Bone marrow (tissue), 2 donors: ENCODE measurements at regions not wholly inside any gene's neighbourhood (a gene's known extent, or its start where the extent isn't known, plus 50 kb on each side); places are given as distances from the start of the nearest gene placed in this dataset.

Experiments
- DNase-seq, 2 donors: peaks; one replicate each; lab custom pipeline; 2025; lab: John Stamatoyannopoulos, UW

GRCh38 chr5:133797167-133797566 is 171.3 kb downstream of the C5orf15 start:
- no peak for DNase-seq

GRCh38 chr5:133796186-133796585 is 172.2 kb downstream of the C5orf15 start:
- DNase-seq: no peak

- no peak for DNase-seq
These were observed 173.5 kb downstream of the C5orf15 start for GRCh38 chr5:133794771-133795415.

DNA sequence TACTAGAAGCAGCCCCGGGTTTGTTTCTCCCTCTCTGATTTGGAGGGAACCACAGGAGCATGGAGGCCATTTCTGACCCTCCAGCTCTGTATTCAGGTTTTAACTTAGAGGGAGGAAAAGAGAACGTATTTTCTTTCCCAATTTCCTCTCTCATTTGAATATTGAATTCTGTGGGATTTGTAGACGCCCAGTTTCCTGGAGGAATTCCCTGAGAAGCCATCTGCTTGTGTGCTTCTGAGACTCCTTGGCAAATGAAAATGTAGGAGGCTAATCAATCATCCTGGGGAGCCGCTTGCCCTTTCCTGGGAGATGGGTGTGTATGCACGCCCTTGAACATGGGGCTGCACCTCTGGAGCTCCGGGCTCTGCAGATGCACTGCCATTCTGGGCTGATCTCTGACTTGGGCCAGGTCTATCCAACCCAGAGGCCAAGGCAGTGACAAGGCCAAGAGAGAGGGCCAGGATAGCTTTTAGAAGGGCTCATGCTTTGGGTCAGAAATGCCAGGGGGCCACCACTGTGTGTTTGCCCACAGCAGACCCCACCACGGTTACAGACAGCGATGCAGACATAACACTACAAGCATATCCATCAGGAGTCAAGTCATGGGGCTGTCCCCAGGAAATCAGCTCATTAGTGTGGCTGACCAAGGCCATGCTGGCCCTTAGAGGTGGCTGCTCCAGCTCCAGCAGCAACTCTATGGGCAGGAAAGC is 174.5 kb downstream of the C5orf15 start:
- DNase-seq: no peak

DNA sequence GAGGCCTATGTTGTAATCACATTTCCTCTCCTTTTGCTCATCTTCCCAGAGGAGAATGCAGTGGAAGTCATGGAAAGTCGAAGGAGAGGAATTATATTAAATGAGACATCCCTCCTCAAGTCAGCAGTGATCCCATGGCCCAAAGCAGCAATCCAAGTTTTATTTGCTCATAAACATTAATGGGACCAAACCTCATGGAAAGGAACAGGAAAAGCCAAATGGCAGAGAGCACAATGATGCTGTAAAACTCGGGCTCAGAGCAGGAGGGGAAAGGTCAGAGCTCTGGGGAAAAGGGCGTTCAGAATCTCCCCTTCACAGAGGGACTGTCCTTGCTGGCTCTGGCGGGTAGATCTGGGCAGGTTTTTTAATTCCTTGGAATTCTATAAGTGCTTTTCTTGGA is 175.8 kb downstream of the C5orf15 start:
- DNase-seq: no peak

DNA sequence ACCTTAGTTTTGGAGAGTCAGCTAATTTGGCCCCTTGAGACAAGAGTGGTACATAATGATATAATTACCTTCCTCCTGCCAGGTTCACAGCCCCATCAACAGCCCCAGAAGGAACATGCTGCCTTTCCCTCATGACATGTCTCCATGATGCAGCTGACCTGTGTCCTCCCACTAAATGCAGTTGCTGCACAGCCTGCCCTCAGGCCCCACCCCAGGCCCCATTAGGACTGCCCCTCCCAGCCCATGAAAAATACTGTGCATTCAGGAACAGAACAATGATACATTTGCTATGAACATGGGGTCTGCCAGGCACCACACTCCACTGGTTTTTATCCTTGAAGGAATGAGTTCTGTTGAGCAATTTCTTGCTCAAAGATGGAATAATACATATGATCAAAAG is 176.4 kb downstream of the C5orf15 start:
- no peak for DNase-seq

GRCh38 chr5:133790898-133791297 is 177.5 kb downstream of the C5orf15 start:
- DNase-seq: no peak

- no peak for DNase-seq
These were observed 177.1 kb upstream of the FSTL4 start for GRCh38 chr5:133789428-133789827.

GRCh38 chr5:133788121-133788520 is 175.8 kb upstream of the FSTL4 start:
- no peak for DNase-seq

DNA sequence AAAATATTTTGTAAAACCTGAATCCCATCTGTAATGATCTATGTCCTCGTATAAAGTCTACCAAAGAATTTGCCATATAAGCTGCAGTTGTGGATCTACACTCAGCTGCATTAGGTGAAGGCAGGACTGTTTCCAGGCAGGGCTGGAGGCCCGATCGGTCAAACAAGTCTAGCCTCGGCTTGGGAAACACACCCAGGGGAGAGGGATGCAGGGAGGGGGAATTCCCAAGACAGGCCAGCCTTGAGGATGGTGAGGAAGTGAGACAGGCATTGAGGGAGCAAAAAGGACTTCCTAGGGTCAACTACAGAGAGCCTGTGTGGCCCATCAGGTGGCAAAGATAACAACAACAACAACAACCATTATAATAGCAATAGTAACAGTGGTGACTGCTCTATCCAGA is 174.1 kb upstream of the FSTL4 start:
- DNase-seq: no peak

DNA sequence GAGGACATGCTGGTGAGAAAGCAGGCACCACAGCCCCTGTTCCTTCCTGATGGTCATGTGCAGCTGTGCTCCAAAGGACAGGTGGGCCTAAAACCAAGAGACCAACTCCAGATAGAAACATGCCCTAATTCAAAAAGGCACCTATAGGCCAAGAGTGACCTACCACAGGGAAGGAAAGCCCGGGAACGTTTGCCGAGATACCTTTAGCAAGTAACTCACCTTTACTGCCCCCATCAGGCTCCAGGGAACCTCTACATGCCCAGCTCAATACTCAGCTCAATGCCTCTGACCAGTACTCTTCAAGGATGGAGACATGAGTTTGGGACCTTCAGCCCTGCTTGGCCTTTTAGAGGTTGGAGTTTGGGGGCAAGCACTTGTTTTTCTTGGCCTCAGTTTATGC is 172.8 kb upstream of the FSTL4 start:
- no peak for DNase-seq

- DNase-seq: no peak
These were observed 171.1 kb upstream of the FSTL4 start for GRCh38 chr5:133783481-133783880.

DNA sequence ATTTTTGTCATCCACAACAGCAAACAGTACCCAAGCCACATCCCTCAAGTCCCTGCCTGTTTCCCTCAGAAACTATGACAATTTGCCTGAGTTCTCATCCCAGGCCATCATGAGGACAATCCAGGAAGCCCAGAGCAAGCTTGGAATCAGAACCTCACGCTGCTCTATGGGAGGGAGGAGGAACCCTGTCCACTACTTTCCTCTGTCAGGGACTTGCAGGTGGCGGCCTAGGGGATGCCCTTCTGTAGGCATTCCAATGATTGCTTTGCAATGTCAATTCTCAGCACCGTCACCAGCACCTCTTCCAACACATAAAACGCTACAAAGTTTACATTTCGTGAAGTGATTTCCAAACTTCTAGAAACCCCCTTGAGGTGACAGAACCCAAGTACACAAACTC is 170.4 kb upstream of the FSTL4 start:
- no peak for DNase-seq

DNA sequence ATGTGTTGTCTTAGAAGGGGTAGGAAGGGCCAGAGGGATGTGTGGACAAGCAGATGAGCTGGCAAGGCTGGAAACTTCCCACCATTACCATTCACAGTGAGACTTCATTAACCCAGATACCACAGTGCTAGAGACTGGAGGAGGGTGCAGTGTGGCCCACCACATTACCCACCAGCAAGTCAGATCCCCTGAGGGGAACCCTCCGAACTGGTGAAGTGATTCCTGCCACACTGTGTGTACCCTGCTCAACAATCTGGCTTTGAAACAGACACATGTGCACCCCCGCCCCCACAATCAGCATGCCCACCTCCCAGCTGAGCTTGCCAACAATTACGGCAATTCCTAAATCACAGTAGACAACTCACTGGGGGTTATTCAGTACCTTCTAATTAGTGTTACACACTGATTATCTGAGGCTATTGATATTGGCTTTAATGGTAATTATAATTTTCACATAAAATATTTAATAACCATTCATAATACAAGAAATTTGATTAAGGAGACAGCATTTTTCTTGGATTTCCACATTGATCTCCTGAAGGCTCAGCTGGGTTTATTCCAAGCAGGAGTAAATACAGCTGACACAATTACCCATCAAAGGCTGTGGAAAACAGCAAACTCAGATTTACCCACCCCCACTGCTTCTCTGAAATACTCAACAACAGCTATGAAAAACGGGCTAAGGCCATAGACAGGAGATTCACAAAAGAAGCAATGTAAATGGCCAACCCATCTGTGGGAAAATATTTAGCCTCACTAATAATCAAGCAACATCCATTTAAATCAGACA is 169.3 kb upstream of the FSTL4 start:
- no peak for DNase-seq

- no peak for DNase-seq
These were observed 168.4 kb upstream of the FSTL4 start for GRCh38 chr5:133780619-133781280.

- no peak for DNase-seq
These were observed 167.6 kb upstream of the FSTL4 start for GRCh38 chr5:133779828-133780475.

DNA sequence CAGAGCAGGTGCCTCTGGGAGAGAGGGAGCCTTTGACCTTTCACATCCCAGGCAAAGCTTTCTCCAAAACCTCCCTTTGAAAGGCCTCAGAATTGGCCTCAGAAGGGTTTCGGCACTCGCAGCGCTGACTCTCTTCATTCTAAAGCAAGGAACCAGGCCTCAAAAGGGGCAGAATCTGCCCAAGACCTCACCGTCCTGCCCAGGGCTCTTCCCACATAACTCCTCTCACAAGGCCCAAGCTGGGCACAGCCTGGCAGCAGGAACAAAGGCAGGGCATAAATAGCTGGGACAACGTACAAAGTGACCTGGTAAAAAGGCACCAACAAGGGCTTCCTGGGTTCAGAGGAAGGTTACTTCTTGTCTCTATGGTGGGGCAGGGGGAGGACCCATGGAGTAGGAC is 166.3 kb upstream of the FSTL4 start:
- DNase-seq: no peak

DNA sequence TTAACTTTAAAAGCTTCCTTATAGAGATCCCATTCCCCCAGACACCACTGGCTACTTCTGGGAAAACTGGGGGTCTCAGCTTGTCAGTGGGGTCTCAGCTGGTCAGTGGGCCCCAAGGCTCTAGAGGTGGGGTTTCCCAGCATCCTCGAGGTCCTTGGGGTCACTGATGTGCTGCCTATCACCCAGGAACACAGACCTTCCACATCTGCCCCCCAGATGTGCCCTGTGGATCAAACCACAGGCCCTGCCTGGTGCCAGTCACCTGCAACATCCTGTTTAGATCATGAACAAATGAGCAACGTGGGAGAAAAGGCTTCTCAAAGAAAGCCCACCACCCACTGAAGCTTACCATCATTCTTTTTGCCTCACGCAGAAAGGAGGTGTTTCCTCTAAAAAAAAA is 165.6 kb upstream of the FSTL4 start:
- DNase-seq: no peak

- no peak for DNase-seq
These were observed 163.4 kb upstream of the FSTL4 start for GRCh38 chr5:133775584-133776304.

DNA sequence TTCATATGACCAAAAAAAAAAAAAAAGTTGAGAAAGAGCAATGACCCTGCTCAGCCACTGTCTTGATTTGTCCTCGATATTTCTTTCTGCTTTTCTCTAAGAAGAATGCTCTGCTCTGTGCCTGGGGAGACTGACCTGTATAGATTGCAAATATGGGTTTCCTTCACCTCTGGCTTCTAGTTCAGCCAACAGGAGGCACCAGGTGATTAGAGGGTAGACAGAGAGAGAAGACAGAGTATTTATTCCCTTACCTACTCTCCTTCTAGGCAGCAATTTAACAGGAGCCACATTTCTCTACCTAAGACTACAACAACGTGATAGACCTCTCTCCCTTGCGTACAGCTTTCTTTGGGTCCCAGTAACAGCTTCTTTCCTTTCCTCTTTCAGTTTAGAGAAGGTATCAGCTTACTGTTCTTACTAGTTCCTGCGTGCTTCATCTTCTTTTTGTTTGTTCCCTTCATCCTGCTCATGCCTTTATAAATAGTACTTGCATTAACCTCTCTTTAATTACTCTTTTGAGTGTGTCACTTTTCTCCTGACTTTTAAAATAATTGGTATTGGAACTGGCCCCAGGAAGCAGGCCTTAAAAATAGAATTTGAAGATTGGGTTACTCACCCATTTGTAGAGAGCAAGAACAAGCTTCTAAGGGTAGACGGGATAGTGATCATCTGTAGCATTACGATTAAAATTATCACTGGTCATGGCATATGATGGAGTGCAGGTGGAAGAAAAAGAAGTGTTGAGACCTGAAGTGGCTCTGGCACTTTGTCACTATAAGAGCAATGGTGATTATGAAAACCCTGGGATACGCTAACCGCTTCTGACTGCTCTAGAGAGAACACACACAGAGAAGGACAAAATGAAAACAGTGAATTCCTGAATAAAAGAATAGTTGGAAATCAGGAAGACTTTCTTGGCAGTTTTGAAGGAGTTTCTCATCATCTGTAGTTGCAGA is 161.2 kb upstream of the FSTL4 start:
- no peak for DNase-seq
